Stimulated activated CD4-positive, alpha-beta T cell treated with anti-CD3 and anti-CD28 coated beads, Interleukin-2, amount 100 ng/mL, for 4 hours (primary cell): ENCODE measurements at regions not wholly inside any gene's neighbourhood (a gene's known extent, or its start where the extent isn't known, plus 50 kb on each side); places are given as distances from the start of the nearest gene placed in this dataset.
"Not testable (repeated sequence)": the region's sequence is repeated elsewhere in the genome, so short reads cannot be mapped to it uniquely, and the experiment has no call there.

Experiments
- DNase-seq: peaks from one replicate; pipeline ENCODE4 v3.0.0-alpha.2; 2020; ENCODE audit warnings: low read depth

DNA sequence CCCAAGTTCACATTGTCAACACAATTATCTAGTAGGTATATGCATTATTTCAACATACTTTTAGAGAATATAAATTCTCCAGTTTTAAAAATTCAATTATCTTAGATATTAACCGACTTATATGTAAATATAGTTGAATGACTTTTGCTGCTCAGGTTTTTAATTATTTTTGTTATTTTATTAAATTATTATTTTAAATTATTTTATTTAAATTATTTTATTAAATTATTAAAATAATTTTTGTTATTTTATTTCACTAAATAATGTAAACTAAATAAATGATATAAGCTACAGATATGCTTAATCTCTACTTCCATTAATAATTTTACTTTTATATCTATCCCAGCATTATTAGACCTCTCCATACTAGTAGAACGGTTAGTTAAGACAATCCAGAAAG is 544.3 kb upstream of the ARRDC3 start:
- no peak for DNase-seq

DNA sequence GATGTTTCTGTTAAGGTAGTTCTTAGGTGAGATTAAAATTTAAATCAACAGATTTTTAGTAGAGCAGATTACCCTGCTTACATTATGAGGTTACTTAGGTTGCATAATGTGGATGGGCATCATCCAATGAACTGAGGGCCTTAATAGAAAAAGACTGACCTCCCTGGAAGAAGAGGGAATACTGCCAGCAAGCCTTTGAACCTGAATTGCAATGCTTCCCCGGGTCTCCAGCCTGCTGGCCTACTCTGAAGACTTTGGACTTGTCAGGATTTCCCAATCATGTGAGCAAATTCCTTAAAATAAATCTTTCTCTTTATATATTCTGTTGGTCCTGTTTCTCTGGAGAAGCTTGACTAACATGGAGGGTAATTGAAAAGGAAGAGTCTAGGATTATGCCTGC is 542.1 kb upstream of the ARRDC3 start:
- DNase-seq: no peak

DNA sequence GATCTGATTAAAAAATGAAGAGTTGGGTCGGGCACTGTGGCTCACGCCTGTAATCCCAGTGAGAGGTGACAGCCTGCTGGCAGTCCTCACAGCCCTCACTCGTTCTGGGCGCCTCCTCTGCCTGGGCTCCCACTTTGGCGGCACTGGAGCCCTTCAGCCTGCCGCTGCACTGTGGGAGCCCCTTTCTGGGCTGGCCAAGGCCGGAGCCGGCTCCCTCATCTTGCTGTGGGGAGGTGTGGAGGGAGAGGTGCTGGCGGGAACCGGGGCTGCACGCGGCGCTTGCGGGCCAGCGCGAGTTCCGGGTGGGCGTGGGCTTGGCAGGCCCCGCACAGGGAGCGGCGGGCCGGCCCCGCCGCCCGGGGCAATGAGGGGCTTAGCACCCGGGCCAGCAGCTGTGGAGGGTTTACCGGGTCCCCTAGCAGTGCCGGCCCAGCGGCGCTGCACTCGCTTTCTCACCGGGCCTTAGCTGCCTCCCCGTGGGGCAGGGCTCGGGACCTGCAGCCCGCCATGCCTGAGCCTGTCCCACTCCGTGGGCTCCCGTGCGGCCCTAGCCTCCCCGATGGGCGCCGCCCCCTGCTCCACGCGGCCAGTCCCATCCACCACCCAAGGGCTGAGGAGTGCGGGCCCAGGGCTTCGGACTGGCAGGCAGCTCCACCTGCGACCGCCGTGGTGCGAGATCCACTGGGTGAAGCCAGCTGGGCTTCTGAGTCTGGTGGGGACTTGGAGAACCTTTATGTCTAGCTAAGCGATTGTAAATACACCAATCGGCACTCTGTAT is 534.1 kb upstream of the ARRDC3 start:
- DNase-seq: not testable (repeated sequence)

DNA sequence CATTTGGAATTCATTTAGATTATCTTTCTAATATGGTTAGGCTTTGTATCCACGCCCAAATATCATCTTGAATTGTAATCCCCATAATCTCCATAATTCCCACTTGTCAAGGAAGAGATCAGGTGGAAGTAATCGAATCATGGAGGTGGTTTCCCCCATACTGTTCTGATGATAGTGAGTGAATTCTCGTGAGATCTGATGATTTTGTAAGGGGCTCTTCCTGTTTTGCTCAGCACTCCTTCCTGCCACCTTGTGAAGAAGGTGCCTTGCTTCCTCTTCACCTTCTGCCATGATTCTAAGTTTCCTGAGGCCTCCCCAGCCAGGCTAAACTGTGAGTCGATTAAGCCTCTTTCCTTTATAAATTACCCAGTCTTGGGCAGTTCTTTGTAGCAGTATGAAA is 527.5 kb upstream of the ARRDC3 start:
- DNase-seq: no peak

DNA sequence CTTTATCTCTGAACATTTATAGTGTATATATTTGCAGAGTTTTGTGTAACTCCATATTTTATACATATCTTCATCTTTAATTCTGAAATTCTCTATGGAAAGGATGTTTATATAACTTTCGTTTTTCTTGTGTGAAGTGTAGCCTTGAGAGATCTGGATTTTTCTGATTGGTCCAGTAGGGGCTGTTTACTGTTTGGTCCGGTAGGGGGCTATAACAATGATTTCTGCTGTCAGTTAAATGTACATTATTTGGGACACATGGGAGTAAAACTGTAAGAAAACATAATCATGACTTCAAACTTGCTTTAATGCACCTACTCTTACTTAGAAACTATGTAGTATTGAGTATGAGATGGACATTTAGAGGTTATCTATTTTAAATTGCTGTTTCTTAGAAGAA is 527.1 kb upstream of the ARRDC3 start:
- DNase-seq: no peak

DNA sequence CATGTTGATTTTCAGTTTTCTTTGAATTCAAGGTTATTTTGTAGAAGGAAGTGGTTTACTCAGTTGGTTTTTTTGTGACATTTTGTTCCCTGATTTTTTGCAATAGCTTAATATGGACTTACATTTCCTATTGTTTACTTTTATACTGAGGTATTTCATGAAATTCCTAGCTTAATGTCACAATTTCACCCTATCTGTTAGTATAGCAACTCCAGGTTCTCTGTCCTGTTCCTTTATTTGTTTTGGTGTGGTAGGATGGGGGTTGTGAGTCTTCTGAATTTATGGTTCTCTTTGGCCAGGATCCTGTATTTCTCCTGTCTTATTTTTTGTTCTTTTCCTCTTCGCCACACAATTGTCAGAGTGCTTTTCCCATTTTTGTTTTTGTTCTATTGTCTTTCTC is 523.4 kb upstream of the ARRDC3 start:
- DNase-seq: no peak

DNA sequence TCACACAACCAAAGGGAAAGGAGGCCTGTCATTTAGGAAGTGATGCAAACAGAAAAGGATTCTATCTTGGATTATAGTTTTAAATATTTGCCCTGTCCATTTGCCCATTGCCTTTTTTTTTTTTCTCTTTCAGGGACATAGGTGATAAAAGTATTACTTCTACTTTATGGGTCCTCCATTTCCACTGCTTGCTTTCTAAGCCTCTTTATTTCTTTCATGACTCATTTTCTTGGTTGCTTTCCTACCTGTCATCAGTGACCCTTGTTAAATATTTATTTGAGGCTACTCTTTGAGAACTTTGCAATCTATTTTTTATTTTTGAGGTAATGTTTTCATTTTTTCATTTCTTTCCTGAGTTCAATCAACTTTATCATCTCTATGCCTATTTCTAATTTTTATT is 522.9 kb upstream of the ARRDC3 start:
- DNase-seq: no peak

DNA sequence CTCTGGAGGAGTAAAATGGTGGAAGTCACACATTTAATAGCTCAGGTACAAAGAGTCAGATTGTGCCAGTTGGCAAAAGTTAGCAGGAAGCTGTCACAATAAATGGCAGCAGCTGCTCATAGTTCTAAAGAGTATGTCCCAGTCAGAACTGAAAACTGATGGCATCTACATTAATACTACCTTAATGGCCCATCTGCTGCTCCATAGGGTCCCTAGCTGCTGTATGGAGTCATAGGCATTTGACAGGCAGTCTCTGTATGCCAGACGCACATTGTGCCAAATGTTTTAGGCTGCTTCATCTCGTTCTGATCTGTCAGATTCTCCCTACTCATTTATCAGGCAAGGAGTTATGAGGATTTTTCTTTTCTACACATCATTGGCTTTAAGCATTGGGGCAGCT is 515.8 kb upstream of the ARRDC3 start:
- no peak for DNase-seq

DNA sequence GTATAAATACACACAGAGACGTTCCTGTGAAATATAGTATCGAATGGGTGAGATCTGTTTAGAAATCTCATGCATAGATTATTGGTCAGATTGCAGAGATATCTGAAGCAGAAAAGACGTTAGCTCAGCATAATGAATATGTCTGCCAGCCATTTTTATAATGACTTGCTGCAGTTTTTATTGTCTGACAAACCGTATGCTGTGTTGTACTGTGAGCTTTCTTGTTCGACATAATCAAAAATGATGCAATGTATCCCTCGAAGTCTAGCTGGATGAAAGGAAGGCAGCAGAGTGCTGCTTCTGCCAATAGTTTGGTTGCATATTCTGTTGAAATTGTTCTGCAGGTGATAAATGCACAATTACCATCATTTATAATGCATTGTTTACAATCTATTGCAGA is 514.9 kb upstream of the ARRDC3 start:
- no peak for DNase-seq

DNA sequence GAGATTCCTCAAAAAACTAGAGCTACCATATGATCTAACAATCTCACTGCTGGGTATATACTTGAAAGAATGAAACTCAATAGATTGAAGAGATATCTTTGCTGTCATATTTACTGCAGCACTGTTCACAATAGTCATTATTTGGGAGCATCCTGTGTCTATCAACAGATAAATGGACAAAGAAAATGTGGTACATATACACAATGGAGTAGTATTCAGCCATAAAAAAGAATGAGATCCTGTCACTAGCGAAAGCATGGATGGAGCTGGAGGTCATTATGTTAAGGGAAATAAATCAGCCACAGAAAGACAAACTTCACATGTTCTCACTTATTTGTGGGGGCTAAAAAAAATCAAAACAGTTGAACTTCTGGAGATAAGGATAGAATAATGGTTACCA is 505.7 kb upstream of the ARRDC3 start:
- no peak for DNase-seq

DNA sequence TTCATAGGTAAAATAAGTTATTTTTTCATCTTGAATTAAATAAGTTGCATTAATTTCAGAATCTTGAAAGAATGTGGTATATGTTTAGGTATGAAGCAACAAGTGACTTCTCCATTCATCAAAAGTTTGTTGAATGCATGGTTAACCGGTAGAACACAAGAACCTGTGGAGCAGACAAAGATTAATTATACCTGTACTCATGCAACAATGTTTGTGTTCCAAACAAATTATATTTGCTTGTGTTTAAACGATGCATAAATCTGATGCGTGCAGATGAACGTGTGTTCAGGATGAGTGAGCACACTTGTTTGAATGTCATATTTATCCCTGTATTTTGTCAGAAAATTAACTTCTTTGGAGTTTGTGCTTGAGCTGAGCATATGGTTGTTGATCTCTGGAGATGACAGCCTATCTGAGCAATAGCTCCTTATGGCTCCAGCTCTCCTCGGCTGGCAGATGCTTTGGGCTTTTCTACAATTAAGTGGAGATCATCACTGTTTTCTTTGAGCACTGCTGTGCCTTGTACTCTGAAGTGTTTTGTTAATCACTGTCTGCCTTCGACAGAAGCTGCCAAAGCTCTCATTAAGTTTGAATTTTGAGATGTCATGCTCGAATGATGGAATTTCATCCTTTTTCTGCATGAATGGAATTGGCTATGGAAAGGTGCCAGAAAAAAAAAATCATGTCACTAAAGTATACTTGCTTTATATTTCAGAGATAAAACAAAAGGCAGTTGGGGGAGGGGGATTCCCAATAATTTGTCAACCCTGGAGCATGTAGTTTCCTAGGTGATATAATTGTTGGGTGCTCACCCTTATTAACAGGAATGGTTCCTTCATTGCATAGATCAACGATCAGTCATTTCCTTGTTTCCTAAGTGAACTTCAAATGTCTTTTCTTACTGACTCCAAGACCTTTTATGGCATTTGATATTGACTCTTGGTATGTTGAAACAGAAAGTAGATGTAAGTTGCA is 502.5 kb upstream of the ARRDC3 start:
- DNase-seq: no peak

DNA sequence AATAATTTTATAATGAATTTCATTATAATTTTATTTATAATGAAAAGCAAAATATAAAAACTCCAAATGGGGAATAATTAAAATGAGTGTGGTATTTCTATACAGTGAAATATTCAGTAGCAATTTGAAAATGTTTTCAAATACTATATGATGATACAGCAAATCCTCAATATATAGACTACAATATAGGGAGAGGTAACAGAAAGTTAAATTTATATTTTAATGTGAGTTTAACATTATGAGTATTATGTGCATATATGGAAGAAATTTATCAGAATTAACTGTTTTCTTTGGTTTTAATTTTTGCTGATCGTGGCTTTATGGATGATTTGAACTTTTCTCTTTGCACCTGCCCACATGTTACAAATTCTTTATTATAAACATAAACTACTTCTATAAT is 500.9 kb upstream of the ARRDC3 start:
- DNase-seq: no peak

DNA sequence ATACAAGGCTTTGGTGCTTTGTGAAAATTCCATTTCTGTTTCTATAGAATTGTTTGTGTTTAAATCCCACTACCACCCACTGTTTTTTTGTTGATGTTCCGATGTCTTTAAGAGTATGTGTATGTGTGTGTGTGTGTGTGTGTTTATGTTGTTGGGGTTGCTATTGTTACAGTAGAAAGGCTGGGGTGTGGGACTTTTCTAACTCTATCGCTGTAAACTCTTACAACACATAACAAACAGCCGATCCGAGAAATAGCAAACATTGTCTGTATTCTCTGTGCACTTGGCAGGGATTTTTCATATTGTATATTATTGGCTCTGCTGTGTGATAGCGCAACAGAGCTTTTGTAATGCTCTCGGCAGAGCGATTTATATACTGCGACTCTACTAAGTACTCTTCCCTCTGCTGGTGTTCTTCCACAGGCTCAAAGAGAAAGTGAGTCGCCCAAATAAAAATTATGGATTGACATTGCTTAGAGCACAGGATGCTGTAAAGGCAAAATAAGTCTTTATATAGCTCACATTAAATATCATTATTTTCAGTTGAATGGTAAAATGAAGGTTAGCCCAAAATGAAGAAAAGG is 492.2 kb upstream of the ARRDC3 start:
- no peak for DNase-seq

DNA sequence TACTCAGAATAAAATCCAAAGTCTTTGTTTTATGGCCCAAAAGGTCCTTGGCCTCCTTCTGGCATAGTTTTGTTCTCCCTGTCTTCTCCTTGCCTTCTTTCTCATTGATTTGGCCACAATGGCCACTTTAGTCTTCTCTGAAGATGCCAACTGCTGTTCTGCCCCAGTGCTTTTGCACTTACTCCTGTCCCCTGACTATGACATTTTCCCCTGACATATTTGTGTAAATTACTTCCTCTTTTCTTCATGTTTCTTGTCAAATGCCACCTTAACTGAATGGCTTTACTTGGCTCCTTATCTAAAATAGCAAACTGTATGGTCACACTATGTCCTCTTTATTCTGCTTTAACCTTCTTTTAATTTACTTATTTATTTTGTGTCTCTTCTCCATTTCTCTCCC is 484.7 kb upstream of the ARRDC3 start:
- no peak for DNase-seq

DNA sequence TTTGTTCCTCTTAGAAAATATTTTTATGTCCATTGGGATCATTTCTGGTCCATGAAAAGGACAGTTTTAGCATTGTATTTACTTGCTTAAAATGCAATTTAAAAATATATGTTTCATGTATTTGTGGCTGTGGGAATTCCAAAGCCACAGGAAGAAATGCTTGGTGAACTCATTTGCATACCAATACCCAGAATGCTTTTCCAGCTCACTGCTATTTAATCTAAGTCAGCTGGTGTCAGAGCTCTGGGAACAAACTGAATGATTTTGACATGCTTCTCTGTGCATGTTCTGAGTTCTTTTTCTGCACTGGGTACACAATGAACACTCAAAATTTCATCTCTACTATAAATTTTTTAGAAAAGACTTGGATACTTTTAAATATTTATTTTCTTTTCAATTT is 482.8 kb upstream of the ARRDC3 start:
- DNase-seq: no peak

DNA sequence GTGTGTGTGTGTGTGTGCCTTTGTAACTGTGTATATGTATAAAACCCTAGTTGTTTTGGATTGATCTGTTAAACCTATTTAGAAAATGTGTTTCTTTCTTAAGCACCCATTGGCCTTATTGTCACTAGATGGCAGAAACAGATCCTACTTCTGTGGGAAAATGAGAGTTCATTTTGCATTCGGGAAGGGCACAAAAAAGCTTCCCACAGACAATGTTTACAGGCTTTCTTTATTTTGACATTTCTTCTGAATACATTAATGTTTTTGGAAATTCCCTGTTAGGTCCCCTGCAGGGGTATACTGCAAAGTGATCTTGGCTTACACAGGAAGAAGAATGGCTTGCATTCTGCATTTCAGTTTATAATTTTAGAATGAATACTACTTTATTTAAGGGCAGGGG is 481.8 kb upstream of the ARRDC3 start:
- DNase-seq: no peak

DNA sequence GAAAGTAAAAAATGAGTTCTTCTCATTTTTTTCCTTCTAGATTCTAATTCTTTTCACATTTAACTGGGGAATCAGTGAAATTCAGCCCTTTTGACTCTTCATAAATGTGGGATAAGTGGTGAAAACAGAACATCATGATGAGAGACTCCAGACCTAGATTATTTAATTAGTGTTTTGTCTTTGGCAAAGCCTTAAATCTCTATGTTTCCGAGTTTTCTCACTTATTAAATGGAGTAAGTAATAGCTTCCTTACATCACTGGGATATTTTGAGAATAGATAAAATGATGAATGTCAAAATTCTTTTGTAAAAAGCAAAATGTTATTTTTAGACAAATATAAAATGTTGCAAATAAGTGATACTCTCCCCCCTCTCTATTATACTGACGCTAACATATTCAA is 468.6 kb upstream of the ARRDC3 start:
- no peak for DNase-seq

DNA sequence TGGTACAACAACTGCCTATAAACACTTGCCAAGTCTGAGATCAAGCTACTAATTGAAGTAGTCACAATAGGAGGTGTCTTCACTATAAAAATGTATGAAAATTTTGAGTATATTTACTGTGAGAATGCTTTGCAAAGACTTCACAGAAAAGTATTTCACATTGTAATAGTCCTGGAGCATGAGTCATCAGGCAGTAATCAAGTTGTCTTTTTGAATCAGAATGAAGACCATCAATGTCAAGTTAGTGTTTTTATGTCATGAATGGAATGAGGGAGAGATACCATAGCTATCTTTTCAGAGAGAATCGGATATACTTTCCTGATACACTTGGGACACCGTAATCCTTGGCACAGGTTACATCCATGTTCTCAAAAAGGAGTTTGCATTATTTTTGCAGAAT is 466.9 kb upstream of the ARRDC3 start:
- no peak for DNase-seq

DNA sequence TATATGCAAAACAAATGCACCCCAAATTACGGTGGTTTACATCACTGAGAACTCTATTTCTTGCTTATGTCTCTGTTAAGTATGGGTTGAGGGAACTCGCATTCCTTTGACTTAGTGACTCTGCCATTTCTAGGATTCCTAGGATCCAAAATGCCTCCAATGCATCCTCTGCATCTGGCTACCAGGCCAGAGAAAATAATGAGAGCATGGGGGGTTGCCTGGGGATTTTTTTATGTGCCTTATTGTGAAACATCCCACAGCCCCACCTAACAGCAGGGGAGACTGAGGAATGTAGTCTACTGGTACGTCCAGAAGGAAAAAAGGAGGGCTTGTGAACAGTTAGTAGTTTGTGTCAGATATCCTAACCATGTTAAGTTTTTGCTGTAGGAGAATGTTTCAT is 466.0 kb upstream of the ARRDC3 start:
- DNase-seq: no peak

DNA sequence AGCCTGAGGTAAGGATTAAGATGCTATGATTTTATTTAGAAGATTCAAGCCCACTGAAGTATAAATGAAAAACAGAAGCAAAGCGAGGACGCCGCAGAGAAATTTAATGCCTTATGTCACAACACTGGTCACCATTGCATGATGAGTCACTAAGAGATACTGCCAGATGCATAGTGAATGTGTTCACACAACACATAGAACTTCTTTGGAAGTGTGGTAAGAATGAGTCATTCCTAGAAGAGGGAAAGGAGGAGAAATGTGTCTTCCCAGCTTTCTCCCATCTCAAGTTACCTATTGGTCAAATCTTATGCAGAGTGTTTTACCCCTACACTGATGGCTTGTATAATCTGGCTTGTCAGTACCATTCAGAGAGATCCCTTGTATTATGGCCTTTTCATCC is 465.3 kb upstream of the ARRDC3 start:
- DNase-seq: no peak

DNA sequence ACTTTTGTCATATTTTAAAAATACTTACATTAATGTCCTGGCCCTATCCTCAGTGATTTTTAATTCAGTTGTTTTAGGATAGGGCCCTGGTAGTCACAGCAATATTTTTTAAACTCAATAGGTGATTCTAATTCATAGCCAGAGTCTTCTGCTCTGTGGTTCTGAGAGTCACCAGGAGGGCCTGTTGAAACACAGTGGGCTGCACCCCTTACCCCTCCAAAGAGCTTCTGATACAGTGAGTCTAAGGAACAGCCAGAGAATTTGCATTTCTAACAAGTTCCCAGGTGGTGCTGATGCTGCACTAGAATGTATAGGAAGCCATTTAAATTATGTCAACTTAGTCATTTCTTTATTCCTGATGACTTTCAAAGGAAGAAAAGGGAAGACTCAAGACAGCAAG is 458.3 kb upstream of the ARRDC3 start:
- no peak for DNase-seq

DNA sequence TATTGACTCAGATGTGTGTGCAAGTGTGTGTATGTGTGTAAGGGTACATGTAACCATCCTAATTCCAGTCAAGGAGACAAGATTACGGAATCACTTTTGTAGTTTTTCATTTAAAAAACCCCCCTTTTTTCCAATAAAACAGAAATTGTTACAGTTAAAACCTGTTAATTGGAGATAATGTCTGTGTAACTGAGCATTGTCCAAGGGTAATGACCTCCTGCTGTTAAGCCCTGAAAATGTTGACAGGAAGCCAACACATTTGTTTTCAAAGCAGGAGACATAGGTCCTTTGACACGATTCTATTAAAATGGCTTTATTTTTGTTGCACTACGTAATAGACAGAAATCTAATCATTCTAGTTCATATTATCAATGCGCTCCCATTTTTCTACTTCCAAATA is 457.3 kb upstream of the ARRDC3 start:
- DNase-seq: no peak

DNA sequence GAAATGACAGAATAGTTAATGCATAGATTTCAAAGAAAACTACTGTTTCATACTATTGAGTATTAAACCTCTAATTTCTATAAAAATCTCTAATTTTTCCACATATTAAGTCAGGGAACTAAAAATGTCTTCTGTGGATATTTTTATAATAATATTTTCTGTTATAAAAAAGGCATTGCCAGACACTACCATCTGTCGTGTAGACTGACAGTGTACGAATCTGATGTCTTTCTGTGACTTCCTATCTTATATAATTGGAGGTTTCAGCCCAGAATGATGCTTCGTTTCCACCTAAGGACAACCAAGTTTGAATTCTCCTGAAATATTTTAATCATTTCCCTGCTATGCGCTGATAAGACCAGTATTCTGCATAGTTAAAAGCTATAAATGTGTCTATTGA is 456.6 kb upstream of the ARRDC3 start:
- DNase-seq: no peak
